C4-2B (cell line): ENCODE measurements at regions not wholly inside any gene's neighbourhood (a gene's known extent, or its start where the extent isn't known, plus 50 kb on each side); places are given as distances from the start of the nearest gene placed in this dataset.
A peak's percentile ranks its signal among the peaks of the same experiment; 100 is the strongest.

ENCODE experiments used
- H3K27ac ChIP-seq: fragments of 450-650 bp; 2 replicates; pipeline ENCODE4 v1.5.1; 2017
- CTCF ChIP-seq: fragments of 450-650 bp; conservative IDR thresholded peaks from 2 replicates; pipeline ENCODE4 v1.5.1; 2017; ENCODE audit warnings: mild to moderate bottlenecking
- ZFX ChIP-seq: fragments of 450-650 bp; IDR thresholded peaks from 2 replicates; pipeline ENCODE4 v1.6.1; 2017

GRCh38 chr4:101730291-101731117 lies 60.0 kb upstream of the BANK1 start:
- TF ChIP-seq ZFX (no peak), CTCF (peak; percentile 79)
- H3K27ac ChIP-seq, result peak overlapping the region; percentile 26; the same call in 1 of the 2 replicates

DNA sequence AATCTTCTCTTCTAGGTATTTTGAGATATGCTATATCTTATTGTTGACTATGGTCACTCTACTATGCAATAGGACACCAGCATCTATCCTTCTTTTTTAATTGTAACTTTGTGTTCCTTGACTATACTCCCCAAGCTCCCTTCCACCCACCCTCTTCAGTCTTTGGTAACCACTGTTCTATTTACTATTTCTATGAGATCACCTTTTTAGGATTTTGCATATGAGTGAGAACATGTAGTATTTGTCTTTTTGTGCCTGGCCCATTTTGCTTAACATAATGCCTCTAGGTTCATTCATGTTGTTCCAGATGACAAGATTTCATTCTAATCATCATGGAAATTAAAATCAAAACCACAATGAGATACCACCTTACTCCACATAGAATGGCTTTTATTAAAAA lies 63.3 kb upstream of the BANK1 start:
- no peak overlapping the region for H3K27ac ChIP-seq
- TF ChIP-seq CTCF, result no peak
- TF ChIP-seq ZFX, result no peak

DNA sequence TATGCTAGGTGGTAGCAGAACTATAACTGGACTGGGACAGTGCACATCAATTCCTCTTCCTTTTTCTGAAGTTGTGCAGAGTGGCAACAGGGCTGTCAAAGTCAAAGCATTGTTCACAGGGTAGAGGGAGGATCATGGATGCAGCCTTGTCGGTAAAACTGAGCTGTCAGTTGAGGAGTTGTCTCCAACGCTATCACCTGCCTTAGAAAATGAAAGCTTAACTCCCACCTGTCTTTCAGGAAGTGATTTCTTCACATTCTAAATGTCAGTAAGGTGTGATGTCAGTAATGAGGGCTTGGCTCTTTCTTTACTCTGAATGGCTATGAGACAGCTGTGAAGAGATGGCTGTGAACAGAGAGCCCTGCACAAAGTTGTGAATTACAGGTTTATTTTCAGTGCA lies 66.4 kb upstream of the BANK1 start:
- TF ChIP-seq CTCF (no peak), ZFX (no peak)
- H3K27ac ChIP-seq, result no peak overlapping the region

DNA sequence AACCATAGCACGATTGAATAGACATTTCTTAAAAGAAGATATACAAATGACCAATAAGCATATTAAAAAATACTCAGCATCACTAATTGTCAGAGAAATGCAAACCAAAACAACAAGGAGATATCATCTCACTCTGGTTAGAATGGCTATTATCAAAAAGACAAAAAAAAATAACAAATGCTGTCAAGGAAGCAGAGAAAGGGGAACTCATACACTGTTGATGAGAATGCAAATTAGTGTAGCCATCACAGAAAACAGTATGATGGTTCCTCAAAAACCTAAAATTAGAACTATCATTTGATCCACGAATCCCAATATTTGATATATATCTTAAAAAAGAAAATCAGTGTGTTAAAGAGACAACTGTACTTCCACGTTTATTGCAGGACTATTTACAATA lies 71.7 kb upstream of the BANK1 start:
- TF ChIP-seq CTCF, result no peak
- TF ChIP-seq ZFX, result no peak
- no peak overlapping the region for H3K27ac ChIP-seq

DNA sequence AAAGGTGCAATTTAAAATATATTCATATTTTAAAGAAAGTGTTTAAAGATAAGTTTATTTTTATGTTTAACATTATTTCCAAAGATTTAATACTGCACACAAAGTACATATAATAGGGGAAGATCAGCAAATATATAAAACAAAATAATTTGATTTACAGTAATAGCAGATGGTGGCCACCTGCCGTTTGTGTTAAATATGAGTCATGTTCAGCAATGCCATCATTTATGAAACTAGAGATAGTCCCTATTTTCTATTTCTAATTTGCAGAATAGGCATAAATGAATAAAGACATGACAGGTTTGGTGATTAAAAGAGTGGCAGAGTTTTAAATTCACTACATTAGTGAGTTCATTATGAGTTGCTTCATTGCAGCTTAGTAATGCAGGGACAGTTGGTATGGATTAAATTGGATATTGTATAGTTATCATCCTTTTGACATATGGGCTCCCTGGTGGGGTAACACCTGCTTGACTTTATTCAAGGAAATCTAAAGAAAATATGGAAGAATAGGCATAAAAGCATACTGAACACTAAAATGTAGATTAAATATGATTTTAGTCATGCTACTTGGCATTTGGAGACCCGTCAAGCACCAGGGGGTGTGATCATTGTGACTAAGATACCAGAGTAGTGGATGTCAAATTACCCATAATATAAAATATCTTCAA lies 78.8 kb upstream of the BANK1 start:
- no peak overlapping the region for H3K27ac ChIP-seq
- no peak for TF ChIP-seq CTCF
- no peak for TF ChIP-seq ZFX

- TF ChIP-seq CTCF, result no peak
- TF ChIP-seq ZFX, result no peak
- no peak overlapping the region for H3K27ac ChIP-seq
Measured at GRCh38 chr4:101710806-101711205, 79.7 kb upstream of the BANK1 start.

DNA sequence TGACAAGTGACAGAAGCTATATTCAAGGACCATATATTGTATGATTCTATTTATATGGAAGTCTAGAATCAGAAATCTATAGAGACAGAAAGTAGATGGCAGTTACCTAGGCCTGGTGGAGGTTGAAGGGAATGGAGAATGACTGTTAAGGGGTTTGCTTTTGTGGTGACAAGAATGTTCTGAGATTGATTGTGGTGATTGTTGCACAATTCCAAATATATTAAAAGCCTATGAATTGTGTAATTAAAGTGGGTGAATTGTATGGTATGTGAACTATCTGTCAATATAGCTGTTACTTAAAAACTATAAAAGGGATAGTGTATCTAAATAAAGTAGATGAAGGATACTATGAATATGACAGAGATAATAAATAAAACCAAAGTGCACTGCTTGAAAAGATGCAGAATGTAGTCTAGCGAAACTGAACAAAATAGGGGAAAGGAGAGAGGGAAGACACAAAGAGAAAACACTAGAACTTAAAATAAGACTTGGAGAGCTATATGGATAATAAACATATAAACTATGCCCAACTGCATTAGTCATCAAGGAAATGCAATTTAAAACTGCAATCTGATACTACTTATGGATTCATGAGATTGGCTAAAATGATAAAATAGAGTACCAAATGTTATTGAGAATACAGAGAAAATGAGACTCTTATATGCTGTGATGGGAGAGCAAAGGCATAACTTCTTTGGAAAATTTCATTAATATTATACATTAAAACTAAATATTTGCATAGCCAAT lies 82.1 kb upstream of the BANK1 start:
- H3K27ac ChIP-seq, result no peak overlapping the region
- TF ChIP-seq ZFX (no peak), CTCF (no peak)
